NCI-H1092 (cell line): ENCODE measurements at regions not wholly inside any gene's neighbourhood (a gene's known extent, or its start where the extent isn't known, plus 50 kb on each side); places are given as distances from the start of the nearest gene placed in this dataset.

Experiments
- DNase-seq: peaks from one replicate; lab custom pipeline; 2025; lab: John Stamatoyannopoulos, UW

DNA sequence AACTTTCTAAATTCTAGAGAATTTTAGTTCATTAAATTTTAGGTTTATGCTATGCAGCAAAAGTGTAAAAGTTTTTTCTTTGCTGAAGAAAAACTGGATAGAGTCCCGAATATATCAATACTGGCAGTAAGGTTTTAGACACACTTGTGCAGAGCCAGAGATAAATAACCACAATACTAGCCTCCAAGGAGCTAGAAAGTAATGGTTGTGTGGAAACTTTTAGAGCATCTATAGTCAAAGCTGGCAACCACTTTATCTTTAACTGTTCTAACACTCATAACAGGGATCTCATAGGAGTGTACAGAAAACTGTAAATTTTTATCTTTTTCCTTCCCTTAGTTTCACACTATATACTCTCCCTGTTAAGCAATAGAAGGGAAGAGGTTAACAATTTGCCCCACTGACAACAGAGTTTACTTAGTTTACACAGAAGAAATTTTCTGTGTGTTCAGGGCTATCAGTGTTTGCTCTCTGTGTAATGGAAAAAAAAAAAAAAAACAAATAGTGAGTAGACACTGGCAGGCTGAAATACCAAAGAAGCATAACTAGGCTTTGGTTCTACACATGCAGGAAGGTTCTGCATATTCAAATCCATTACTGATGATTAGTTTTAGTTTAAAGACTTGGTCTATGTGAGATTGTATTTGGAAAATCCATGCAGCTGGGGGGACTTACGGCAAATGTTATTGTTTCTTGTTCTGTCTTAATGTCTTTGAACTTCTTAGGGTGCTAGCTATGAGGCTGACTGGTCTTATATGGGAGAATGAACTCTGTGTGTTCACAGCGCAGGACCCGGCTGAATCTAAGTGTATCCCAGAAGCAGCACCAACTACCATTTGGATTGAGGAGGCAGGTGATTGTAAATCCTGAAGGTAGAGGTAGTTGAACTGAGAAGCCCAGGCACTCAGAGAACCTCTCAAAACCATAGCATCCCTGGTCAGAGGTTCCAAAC, 187.6 kb downstream of the PCSK1 start:
- DNase-seq = no peak

- no peak for DNase-seq
Observed at GRCh38 chr5:96244696-96245095, 188.4 kb downstream of the PCSK1 start.

DNA sequence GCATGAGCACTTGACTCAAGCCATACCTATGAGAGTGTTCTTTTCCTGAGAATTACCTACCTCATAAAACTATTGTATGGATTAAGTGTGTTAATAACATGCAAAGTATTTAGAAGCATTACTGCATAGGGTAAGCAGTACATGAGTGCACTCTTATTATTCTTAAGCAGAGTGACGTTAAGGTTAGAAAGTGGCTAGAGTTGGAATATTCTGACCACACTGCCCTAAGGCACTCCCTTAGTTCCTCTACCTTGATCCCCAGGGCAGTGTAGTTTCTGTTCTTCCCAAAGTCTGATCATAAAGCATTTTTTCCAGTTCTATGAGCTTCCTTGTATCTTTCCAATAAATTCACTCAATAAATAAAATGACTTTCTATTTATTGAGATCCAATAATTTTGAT, 189.2 kb downstream of the PCSK1 start:
- no peak for DNase-seq

DNA sequence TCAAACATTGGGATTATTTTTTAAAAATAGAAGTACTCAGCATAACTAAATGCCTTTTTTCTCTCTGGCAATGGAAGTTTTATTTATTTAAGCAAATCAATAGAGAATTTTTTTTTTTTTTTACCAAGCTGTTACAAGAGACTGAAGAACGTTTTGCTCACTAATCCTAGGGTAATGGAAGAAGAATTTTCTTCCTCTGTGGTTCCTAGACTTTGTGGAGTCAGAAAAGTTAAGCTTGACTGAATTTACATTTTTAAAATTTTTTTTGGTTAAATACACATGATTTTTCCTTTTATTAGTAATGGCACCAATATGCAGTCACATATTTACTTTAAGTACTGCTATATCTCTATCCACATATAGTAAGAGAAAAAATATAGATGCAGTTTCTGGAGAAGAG, 189.8 kb downstream of the PCSK1 start:
- no peak for DNase-seq

- DNase-seq = no peak
Observed at GRCh38 chr5:96242571-96242970, 190.5 kb downstream of the PCSK1 start.

DNA sequence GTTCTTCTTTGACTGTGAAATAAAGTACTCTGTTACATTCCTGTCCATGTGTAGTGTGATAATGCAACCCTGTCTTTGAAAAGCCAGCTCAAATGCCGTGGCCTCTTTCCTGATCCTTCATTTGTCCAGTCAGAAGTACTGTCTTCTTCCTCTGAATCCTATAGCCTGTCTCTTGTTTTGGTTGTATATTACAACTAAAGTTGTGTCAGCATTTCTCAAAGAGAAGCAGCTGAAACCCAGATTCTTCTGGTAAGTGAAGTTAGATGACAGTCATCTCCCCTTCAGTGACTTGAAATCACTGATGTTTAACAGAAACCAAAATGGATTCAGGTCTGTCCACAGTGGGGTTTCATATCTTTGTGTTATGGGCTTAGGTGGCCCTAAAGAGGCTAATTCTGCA, 196.2 kb downstream of the PCSK1 start:
- DNase-seq = no peak

DNA sequence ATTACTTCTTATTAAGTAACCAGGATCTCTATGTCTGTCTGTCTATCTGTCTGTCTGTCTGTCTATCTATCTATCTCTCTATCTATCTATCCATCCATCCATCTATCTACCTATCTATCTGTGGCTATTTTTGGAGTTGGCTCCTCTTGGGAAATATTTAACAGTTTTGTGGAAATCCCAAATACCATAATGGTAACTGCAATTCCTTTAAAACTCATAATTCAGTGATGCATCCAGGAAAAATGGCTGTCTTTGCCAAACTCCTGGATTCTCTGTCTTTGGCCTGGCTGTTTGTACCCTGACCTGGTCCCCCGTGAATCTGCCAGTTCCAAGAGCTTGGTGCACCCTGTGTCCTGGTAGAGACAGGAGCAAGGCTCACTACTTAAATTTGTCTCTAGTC, 197.0 kb downstream of the PCSK1 start:
- no peak for DNase-seq

DNA sequence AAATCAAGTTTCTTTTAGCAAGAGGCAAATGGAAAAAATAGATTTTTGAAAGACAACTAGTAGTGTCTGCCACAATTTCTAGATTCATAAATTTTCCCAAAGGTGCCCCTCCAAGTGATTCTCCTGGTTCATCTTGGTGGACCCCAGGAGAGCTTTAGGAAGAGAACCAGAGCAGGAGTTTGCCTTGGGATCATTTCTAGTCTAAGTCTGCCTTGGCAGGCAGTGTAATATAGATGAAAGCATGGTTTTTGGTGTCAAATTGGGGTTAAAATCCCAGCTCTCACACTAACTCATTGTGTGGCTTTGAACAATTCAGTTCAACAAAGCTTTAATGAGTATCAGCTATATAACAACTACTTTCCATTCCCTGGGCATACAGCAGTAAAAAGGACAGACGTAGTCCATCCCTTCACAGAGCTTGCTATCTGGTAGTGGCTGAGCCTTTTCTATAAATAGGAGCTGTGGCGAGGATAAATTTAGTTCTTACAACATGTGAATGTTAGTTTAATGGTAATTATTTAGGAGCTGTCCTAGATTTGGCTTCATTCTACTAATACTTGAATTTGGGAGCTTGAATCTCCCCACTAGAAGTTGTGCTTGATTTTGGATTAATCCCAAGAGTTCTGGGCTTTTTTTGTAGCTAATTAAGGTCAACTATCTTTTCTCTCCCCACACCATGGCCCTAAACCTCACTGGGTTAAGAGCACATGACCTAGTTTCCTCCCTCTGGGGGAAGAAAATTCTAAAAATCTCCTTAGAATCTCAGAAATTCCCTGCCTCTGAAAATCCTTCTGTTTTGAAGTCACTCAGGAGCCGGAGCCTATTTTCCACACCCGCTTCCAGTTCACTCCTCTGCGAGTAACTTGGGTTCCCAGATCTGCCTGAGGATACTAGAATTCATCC, 197.8 kb downstream of the PCSK1 start:
- no peak for DNase-seq

- no peak for DNase-seq
Observed at GRCh38 chr5:96232602-96233001, 200.4 kb downstream of the PCSK1 start.

DNA sequence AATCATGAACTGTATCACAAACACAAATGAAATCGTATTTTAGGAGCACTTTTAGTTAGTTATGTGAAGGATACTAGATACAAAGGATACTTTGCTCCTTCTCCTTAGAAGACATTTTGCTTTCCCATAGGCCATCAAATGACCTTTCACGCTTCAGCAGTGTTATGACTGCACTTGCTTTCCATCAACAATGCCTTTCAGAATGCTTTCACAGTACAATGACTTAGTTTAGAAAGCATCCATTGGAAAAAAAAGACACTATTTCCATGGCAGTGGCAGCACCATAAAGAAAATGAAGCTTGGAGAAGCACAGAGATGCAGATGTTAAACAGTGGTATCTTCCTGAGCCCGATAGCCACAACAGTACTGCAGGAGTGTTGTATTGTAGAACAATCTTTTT, 203.9 kb downstream of the PCSK1 start:
- no peak for DNase-seq

DNA sequence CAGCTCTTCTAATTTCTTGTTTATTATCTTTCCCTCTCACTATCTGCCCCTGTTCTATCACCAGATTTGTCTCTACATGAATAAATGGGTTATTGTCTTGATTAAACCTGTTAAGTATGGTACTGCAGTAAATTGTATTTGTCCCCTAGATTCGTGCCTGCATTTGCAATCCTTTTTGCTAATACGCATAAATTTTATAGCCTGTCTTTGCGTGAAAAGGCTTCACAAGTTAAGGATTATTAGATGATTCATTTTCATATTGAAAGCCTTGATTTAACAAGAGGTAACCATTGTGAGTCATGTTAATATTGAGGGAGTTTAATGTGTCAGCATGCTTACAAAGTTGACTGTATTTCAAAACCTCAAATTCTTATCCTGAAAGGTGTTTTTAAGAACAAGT, 204.6 kb downstream of the PCSK1 start:
- DNase-seq = no peak

GRCh38 chr5:96227957-96228356, 205.1 kb downstream of the PCSK1 start:
- no peak for DNase-seq

DNA sequence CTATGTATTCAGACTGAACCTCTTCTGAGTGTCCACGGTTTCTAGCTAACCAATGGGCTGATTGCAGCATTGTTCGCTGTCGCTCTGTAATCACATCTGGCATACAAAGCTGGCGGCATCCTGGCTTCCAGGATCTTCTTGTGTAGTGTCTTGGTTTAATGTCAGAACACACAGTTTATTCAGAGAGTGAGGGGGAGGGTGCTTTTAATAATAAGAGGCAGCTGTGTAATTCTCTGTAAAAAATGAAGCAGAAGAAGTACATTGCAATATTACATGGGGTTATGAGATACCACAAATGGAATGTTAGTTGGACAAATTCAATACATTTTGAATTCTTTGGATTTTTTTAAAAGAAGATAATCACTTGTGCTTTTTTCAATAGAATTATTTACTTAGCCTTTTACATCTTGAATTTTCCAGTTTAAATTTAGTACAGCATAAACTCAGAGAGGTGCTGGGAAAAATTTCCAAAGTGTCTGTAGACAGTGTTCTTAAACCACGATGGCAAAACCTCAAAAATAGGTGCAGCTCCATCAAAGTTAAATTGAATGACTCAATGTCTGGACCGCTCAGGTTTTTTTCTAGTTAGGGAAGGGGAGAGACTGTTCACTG, 206.0 kb downstream of the PCSK1 start:
- no peak for DNase-seq

- no peak for DNase-seq
Observed at GRCh38 chr5:96222129-96222528, 210.9 kb downstream of the PCSK1 start.

- DNase-seq = no peak
Observed at GRCh38 chr5:96220610-96221390, 212.2 kb downstream of the PCSK1 start.

- DNase-seq = no peak
Observed at GRCh38 chr5:96219580-96220281, 213.3 kb downstream of the PCSK1 start.

DNA sequence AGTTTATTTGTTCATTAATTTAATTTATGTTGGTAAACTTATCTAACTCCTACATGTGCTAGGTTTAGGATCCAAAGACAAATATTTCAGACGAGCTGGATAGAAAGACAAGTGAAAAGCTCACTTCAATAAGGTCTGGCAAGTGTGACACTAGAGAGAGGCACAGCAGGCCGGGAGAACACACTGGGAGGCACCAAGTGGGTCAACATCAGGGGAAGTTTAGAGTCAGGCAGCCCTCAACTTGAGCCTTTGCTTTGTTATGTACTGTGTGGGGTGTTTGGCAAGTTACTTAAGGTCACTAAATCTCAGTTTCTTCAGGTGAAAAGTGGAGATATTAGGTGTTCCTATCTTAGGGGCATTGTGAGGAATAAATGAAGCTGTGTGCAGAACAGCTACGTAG, 214.4 kb downstream of the PCSK1 start:
- DNase-seq = no peak

GRCh38 chr5:96214442-96215197, 218.4 kb downstream of the PCSK1 start:
- no peak for DNase-seq

DNA sequence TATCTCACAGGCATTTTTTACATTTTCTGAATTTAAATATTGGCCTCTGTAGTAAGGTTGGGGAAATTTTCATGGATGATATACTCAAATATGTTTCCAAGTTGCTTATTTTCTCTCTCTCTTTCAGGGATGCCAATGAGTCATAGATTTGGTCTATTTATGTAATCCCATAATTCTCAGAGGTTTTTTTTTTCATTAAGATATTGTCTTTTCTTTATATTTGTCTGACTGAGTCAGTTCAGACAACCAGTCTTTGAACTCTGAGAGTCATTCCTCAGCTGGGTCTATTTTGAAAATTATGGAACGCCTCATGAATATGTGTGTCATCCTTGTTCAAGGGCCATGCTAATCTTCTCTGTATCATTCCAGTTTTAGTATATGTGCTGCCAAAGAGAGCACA, 223.2 kb downstream of the PCSK1 start:
- no peak for DNase-seq

- no peak for DNase-seq
Observed at GRCh38 chr5:96207420-96207819, 225.6 kb downstream of the PCSK1 start.
